Cortex of kidney (tissue), 1 donor: ENCODE measurements at regions not wholly inside any gene's neighbourhood (a gene's known extent, or its start where the extent isn't known, plus 50 kb on each side); places are given as distances from the start of the nearest gene placed in this dataset.

ENCODE experiments used
- DNase-seq: peaks from one replicate; lab custom pipeline; 2025; lab: John Stamatoyannopoulos, UW

- no peak for DNase-seq
Measured at GRCh38 chr14:83196236-83196635, 1662.6 kb upstream of the SEL1L start.

GRCh38 chr14:83197271-83197670 lies 1663.6 kb upstream of the SEL1L start:
- no peak for DNase-seq

GRCh38 chr14:83207550-83207949 lies 1673.9 kb upstream of the SEL1L start:
- DNase-seq = no peak

- DNase-seq = no peak
Measured at GRCh38 chr14:83208341-83208740, 1674.7 kb upstream of the SEL1L start.

GRCh38 chr14:83217492-83217891 lies 1683.8 kb upstream of the SEL1L start:
- DNase-seq = no peak

- no peak for DNase-seq
Measured at GRCh38 chr14:83247924-83248639, 1714.4 kb upstream of the SEL1L start.

GRCh38 chr14:83251402-83251801 lies 1717.7 kb upstream of the SEL1L start:
- no peak for DNase-seq

- no peak for DNase-seq
Measured at GRCh38 chr14:83253870-83254269, 1720.2 kb upstream of the SEL1L start.

- DNase-seq = no peak
Measured at GRCh38 chr14:83255015-83255726, 1721.5 kb upstream of the SEL1L start.

- no peak for DNase-seq
Measured at GRCh38 chr14:83255727-83256090, 1722.1 kb upstream of the SEL1L start.

GRCh38 chr14:83257466-83258439 lies 1724.1 kb upstream of the SEL1L start:
- no peak for DNase-seq

GRCh38 chr14:83260751-83261150 lies 1727.1 kb upstream of the SEL1L start:
- no peak for DNase-seq

GRCh38 chr14:83269583-83269982 lies 1735.9 kb upstream of the SEL1L start:
- DNase-seq = no peak

GRCh38 chr14:83271663-83272062 lies 1738.0 kb upstream of the SEL1L start:
- no peak for DNase-seq

GRCh38 chr14:83280719-83281118 lies 1747.1 kb upstream of the SEL1L start:
- no peak for DNase-seq

- no peak for DNase-seq
Measured at GRCh38 chr14:83282706-83283105, 1749.1 kb upstream of the SEL1L start.

GRCh38 chr14:83287300-83287699 lies 1753.6 kb upstream of the SEL1L start:
- DNase-seq = no peak

- DNase-seq = no peak
Measured at GRCh38 chr14:83289390-83289789, 1755.7 kb upstream of the SEL1L start.

- DNase-seq = no peak
Measured at GRCh38 chr14:83289896-83290295, 1756.2 kb upstream of the SEL1L start.

- DNase-seq = no peak
Measured at GRCh38 chr14:83290447-83290846, 1756.8 kb upstream of the SEL1L start.

- DNase-seq = no peak
Measured at GRCh38 chr14:83291714-83292113, 1758.1 kb upstream of the SEL1L start.

- no peak for DNase-seq
Measured at GRCh38 chr14:83294941-83295340, 1761.3 kb upstream of the SEL1L start.

- DNase-seq = no peak
Measured at GRCh38 chr14:83297361-83297760, 1763.7 kb upstream of the SEL1L start.
